ENCODE measurements at regions not wholly inside any gene's neighbourhood (a gene's known extent, or its start where the extent isn't known, plus 50 kb on each side); places are given as distances from the start of the nearest gene placed in this dataset.
"Not testable (repeated sequence)": the region's sequence is repeated elsewhere in the genome, so short reads cannot be mapped to it uniquely, and the experiment has no call there.

- no peak for TF ChIP-seq CTCF (IDR thresholded peaks at IDR 0.05; ENCODE audit: insufficient read depth, low read length)
- no peak for DNase-seq (ENCODE audit: low read depth)
These were observed 615.4 kb upstream of the ZFP42 start for GRCh38 chr4:187380181-187380581.

GRCh38 chr4:187383181-187383580 is 612.4 kb upstream of the ZFP42 start:
- DNase-seq (ENCODE audit: low read depth): no peak
- no peak for TF ChIP-seq CTCF (IDR thresholded peaks at IDR 0.05; ENCODE audit: insufficient read depth, low read length)
- no peak overlapping the region for H3K4me3 ChIP-seq (ENCODE audit: low read depth, low read length)

More at GRCh38 chr4:187380181-187380581, 615.4 kb upstream of the ZFP42 start:
- H3K4me3 ChIP-seq (ENCODE audit: low read depth, low read length): no peak overlapping the region

GRCh38 chr4:187387739-187388138 is 607.8 kb upstream of the ZFP42 start:
- H3K4me3 ChIP-seq (ENCODE audit: low read depth, low read length): no peak overlapping the region
- TF ChIP-seq CTCF (IDR thresholded peaks at IDR 0.05; ENCODE audit: insufficient read depth, low read length): no peak
- no peak for DNase-seq (ENCODE audit: low read depth)

GRCh38 chr4:187389420-187389819 is 606.2 kb upstream of the ZFP42 start:
- no peak for DNase-seq (ENCODE audit: low read depth)
- no peak for TF ChIP-seq CTCF (IDR thresholded peaks at IDR 0.05; ENCODE audit: insufficient read depth, low read length)
- no peak overlapping the region for H3K4me3 ChIP-seq (ENCODE audit: low read depth, low read length)

- DNase-seq (ENCODE audit: low read depth): no peak
- no peak overlapping the region for H3K4me3 ChIP-seq (ENCODE audit: low read depth, low read length)
- no peak for TF ChIP-seq CTCF (IDR thresholded peaks at IDR 0.05; ENCODE audit: insufficient read depth, low read length)
These were observed 604.9 kb upstream of the ZFP42 start for GRCh38 chr4:187390646-187391045.

GRCh38 chr4:187393531-187394344 is 601.8 kb upstream of the ZFP42 start:
- no peak for TF ChIP-seq CTCF (IDR thresholded peaks at IDR 0.05; ENCODE audit: insufficient read depth, low read length)
- no peak overlapping the region for H3K4me3 ChIP-seq (ENCODE audit: low read depth, low read length)
- DNase-seq (ENCODE audit: low read depth): no peak

GRCh38 chr4:187396106-187396505 is 599.5 kb upstream of the ZFP42 start:
- no peak for DNase-seq (ENCODE audit: low read depth)
- TF ChIP-seq CTCF (IDR thresholded peaks at IDR 0.05; ENCODE audit: insufficient read depth, low read length): no peak
- no peak overlapping the region for H3K4me3 ChIP-seq (ENCODE audit: low read depth, low read length)

GRCh38 chr4:187408447-187408846 is 587.1 kb upstream of the ZFP42 start:
- not testable (repeated sequence) for H3K4me3 ChIP-seq (ENCODE audit: low read depth, low read length); DNase-seq (ENCODE audit: low read depth)
